Stimulated activated CD4-positive, alpha-beta T cell treated with anti-CD3 and anti-CD28 coated beads, Interleukin-12 subunit alpha, Interleukin-12 subunit beta, amount 100 ng/mL, for 4 hours (primary cell): ENCODE measurements at regions not wholly inside any gene's neighbourhood (a gene's known extent, or its start where the extent isn't known, plus 50 kb on each side); places are given as distances from the start of the nearest gene placed in this dataset.
"Not testable (repeated sequence)": the region's sequence is repeated elsewhere in the genome, so short reads cannot be mapped to it uniquely, and the experiment has no call there.

Experiments used
- DNase-seq: peaks from one replicate; pipeline ENCODE4 v3.0.0-alpha.2; 2020

- DNase-seq = not testable (repeated sequence)
Measured at GRCh38 chr11:3513311-3513710, 128.5 kb downstream of the ART5 start.

GRCh38 chr11:3512751-3513150 is 129.0 kb downstream of the ART5 start:
- DNase-seq = not testable (repeated sequence)

DNA sequence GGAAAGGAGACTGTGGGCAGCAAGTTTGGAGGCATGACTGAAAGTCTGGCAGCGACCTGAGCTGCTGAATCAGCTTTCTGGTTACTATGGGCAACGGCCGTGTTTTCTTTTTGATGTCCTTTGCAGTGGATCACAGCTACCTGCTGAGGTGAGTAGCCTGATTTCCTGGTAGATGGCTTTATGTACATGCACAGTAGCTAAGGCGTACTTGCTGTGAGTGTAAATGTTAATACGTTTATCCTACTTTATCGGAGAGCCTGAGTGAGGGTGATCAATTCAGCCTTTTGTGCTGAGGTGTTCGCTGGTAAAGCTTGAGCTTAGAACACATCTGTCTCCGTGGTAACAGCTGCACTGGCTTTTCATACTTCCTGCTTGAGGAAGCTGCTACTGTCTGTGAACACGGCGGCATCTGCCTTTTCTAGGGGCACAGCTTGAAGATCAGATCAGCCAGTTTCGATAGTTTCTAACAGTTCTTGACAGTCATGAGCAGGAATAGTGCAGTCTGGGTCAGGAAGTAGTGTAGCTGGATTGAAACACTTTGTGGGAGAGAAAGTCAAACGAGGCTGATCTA is 129.6 kb downstream of the ART5 start:
- DNase-seq = not testable (repeated sequence)

GRCh38 chr11:3511416-3512132 is 130.2 kb downstream of the ART5 start:
- DNase-seq = not testable (repeated sequence)

GRCh38 chr11:3509563-3509962 is 130.6 kb upstream of the ZNF195 start:
- not testable (repeated sequence) for DNase-seq

DNA sequence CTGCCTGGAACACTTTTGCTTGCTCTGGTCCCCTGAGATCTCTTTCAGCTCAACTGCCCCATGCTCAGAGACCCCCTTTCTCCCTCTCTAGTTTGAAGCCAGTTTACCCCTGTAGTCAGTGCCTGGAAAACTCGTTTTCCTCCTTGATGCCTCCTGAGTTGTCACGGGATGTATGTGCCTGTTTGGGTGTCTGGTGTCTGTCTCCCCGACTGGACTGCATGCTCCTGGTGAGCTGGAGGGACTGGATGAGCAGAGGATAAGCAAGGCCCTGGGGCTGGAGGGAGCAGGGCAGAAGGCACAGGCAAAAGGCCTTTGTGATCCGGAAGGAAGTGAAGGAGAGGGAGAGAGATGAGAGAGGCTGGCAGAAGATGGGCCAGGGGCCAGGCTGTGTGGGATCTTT is 120.3 kb upstream of the ZNF195 start:
- DNase-seq = not testable (repeated sequence)

DNA sequence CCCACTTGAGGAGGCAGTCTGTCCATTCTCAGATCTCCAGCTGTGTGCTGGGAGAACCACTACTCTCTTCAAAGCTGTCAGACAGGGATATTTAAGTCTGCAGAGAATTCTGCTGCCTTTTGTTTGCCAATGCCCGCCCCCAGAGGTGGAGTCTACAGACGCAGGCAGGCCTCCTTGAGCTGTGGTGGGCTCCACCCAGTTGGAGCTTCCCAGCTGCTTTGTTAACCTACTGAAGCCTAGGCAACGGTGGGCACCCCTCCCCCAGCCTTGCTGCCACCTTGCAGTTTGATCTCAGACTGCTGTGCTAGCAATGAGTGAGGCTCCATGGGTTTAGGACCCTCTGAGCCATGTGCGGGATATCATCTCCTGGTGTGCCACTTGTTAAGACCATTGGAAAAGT is 119.4 kb upstream of the ZNF195 start:
- DNase-seq = not testable (repeated sequence)

DNA sequence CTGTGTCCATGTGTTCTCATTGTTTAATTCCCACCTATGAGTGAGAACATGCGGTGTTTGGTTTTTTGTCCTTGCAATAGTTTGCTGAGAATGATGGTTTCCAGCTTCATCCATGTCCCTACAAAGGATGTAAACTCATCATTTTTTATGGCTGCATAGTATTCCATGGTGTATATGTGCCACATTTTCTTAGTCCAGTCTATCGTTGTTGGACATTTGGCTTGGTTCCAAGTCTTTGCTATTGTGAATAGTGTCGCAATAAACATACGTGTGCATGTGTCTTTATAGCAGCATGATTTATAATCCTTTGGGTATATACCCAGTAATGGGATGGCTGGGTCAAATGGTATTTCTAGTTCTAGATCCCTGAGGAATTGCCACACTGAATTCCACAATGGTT is 114.2 kb upstream of the ZNF195 start:
- not testable (repeated sequence) for DNase-seq

GRCh38 chr11:3488003-3488402 is 109.1 kb upstream of the ZNF195 start:
- DNase-seq = not testable (repeated sequence)

- DNase-seq = not testable (repeated sequence)
Measured at GRCh38 chr11:3485737-3486136, 106.8 kb upstream of the ZNF195 start.

- DNase-seq = not testable (repeated sequence)
Measured at GRCh38 chr11:3476937-3477885, 98.3 kb upstream of the ZNF195 start.

DNA sequence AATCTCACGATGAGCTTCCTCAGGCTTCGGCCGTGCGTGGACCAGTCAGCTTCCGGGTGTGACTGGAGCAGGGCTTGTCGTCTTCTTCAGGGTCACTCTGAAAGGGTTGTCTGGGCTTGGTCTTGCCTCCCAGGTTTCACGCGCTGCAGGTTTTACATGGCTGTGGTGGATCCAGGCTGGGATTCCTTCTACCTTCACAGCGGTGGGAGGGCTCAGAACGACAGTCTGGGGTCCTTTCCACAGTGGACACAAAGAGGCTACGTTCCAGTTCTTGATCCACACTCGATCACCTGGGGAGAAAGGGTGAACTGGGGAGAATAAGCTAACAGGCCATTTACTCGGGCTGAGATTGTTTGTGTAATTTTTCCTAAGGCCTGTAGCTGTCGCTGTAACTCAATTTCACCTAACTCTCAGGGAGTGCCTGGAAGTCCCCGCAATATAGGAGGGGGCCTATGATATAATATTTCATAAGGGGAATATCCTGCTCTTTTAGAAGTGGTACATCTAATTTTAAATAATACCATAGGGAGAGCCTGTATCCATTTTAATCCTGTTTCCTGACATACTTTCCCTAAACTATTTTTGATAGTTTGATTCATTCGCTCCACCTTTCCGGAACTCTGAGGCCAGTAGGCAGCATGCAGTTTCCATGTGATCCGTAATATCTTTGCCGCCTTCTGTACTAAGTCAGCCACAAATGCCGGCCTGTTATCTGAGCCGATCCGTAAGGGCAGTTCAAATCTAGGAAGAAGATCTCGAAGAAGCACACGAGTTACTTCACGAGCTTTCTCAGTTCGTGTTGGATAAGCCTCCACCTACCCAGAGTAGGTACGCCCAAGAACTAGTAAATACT is 97.4 kb upstream of the ZNF195 start:
- not testable (repeated sequence) for DNase-seq

GRCh38 chr11:3468963-3469362 is 90.0 kb upstream of the ZNF195 start:
- not testable (repeated sequence) for DNase-seq

GRCh38 chr11:3467599-3467998 is 88.7 kb upstream of the ZNF195 start:
- not testable (repeated sequence) for DNase-seq

DNA sequence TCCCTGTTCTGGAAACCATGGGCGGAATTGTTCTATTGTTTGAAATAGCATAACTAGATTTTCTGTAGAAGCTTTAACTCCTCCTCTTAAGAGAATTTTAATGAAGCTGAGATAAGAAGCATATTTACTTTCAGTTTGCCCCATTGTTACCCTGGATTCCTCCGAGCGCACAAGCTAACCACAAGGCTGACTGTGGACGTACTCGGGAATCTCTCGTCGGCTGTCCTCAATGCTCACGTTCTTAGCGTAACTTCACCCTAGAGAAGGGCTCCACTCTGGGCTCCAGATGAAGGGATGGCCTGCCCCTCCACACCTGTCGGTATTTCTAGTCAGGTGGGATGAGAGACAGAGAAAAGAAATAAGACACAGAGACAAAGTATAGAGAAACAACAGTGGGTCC is 76.7 kb upstream of the ZNF195 start:
- not testable (repeated sequence) for DNase-seq

DNA sequence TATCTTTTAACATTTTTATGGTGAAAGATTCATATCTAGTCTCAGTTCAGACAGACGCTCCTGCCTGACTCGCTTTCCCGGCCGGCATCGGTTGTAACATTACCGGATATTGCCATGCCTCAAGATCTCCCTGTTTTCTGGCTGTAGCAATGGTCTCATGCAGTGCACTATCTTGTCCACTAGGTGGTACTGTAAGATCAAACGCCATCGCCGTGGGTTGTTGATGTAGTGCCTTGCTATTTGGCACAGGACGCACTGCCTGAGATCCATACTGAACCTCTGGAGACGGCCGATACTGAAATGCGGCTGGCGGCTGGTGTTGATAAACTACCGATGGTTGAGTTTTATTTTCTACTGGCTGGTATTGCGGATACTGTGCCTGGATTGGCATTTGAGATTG is 75.9 kb upstream of the ZNF195 start:
- DNase-seq = peak; percentile 24

DNA sequence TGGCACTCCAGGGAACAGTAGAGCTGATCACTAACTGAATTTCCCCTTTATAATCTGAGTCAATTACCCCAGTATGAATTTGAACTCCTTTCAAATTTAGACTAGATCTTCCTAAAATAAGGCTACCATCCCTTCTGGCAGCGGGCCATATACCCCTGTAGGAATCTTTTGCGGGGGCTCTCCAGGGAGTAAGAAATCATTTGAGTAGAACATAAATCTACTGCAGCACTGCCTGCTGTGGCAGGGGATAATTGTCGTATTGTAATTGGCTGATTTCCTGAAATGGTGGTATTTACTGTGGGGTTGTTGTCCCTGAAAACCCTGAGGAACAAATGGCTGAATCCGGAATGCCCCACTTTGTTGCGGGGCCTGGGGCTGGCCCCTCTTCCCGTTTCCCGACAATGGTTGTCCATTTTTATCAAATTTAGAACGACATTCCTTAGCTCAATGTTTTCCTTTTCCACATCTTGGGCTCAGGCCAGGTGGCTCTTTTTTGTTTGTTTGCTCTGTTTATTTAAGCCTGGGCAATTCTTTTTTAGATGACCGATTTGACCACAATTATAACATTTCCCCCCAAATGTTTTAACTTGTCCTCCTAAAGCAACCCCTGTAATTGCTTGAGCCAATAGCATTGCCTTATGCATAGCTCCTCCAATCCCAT is 74.8 kb upstream of the ZNF195 start:
- DNase-seq = not testable (repeated sequence)

GRCh38 chr11:3450822-3451221 is 71.9 kb upstream of the ZNF195 start:
- not testable (repeated sequence) for DNase-seq

GRCh38 chr11:3445535-3445934 is 66.6 kb upstream of the ZNF195 start:
- DNase-seq = not testable (repeated sequence)

DNA sequence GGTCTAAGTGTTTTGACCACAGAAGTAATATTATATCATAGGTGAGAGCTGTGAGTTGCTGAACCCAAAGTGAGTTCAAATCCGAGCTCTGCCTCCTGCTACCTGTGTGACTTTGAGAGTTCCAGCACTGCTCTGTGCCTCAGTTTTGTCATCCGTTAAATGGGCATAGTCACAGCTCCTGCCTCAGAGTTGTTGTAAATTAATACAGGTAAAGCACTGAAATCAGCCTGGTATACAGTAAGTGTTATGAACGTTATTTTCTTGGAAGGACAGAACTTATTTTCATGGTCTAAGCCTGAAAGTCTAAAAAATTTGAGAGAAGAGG is 65.4 kb upstream of the ZNF195 start:
- DNase-seq = not testable (repeated sequence)

DNA sequence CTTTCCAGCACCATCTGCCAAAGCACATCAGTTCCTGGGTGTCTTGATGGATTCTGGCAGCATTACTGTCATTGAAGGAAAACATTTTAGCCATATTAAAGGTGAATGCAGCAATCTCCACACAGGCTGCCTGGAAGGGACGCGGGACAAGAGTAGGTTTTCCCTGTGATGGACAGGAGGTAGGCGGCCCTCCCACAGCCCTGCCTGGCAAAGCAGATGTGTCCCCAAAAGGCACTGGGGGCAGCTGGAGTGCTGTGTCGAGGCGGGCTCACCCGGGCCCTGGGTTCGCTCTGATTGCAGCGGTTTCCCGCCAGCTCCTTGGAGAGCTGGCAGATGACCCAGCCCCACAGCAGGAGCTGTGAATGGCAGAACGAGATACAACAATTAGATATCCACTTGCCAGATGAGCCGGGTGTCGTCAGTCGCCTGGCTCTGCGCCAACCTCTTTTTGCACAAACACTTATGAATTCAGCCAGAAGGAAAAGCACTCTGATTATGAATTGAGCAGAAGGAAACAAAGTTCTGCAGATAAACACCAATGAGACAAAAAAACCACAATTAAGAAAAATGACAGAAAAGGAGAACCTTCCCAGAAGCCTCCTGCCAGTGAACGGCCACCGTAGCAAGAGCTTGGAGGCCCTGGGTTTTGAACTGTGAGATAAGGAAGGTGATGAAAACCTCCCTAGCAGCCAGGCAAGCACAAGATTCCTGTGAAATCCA is 64.9 kb upstream of the ZNF195 start:
- DNase-seq = not testable (repeated sequence)
